GM23338 (cell line): ENCODE measurements at regions not wholly inside any gene's neighbourhood (a gene's known extent, or its start where the extent isn't known, plus 50 kb on each side); places are given as distances from the start of the nearest gene placed in this dataset.
A peak's percentile ranks its signal among the peaks of the same experiment; 100 is the strongest.

Experiments used
- ATAC-seq: fragments of 200-7000 bp; cut with Tn5 transposase; 3 replicates; pipeline ENCODE4 v1.9.1; 2020
- DNase-seq: peaks from one replicate; pipeline ENCODE4 v3.0.0-alpha.2; 2015; ENCODE audit warnings: low spot score
- H2AFZ ChIP-seq: fragments of 200-600 bp; sonication (generic); 2 replicates; pipeline ENCODE4 v1.8.0; 2016; ENCODE audit warnings: antibody characterized with exemption, mild to moderate bottlenecking, moderate library complexity
- H3F3A ChIP-seq: fragments of 200-600 bp; sonication (generic); replicated peaks from 2 replicates; pipeline ENCODE4 v1.8.0; 2017; ENCODE audit warnings: antibody characterized with exemption, mixed run types, low read depth
- H3K27ac ChIP-seq: fragments of 200-600 bp; sonication (generic); 2 replicates; pipeline ENCODE4 v1.6.1; 2016; ENCODE audit warnings: low read depth
- H3K27me3 ChIP-seq: fragments of 200-600 bp; sonication (generic); 2 replicates; pipeline ENCODE4 v1.8.0; 2016; ENCODE audit warnings: mild to moderate bottlenecking, mixed run types, moderate library complexity; ENCODE audit not compliant: insufficient read depth
- H3K36me3 ChIP-seq: fragments of 200-600 bp; sonication (generic); 2 replicates; pipeline ENCODE4 v1.8.0; 2016; ENCODE audit warnings: mild to moderate bottlenecking; ENCODE audit not compliant: insufficient read depth
- H3K4me1 ChIP-seq: fragments of 200-600 bp; sonication (generic); 2 replicates; pipeline ENCODE4 v1.8.0; 2016; ENCODE audit warnings: mild to moderate bottlenecking, moderate library complexity; ENCODE audit not compliant: insufficient read depth
- H3K4me2 ChIP-seq: fragments of 200-600 bp; sonication (generic); 2 replicates; pipeline ENCODE4 v1.7.1; 2017; ENCODE audit warnings: mixed run types
- H3K4me3 ChIP-seq: fragments of 200-600 bp; sonication (generic); 2 replicates; pipeline ENCODE4 v1.6.1; 2016; ENCODE audit warnings: mixed run types
- H3K79me2 ChIP-seq: fragments of 200-600 bp; sonication (generic); replicated peaks from 2 replicates; pipeline ENCODE4 v1.8.0; 2017; ENCODE audit warnings: mild to moderate bottlenecking; ENCODE audit not compliant: insufficient read depth
- H3K9me2 ChIP-seq: fragments of 200-600 bp; sonication (generic); 2 replicates; pipeline ENCODE4 v1.8.0; 2017; ENCODE audit not compliant: insufficient read depth
- H4K20me1 ChIP-seq: fragments of 200-600 bp; sonication (generic); replicated peaks from 2 replicates; pipeline ENCODE4 v1.8.0; 2017; ENCODE audit warnings: mild to moderate bottlenecking; ENCODE audit not compliant: insufficient read depth
- H3K27ac Mint-ChIP-seq: 2 replicates; pipeline ENCODE4 v1.8.0; 2020; ENCODE audit warnings: inconsistent platforms, mild to moderate bottlenecking, moderate library complexity, mixed read lengths
- H3K27me3 Mint-ChIP-seq: 3 replicates; pipeline ENCODE4 v1.8.0; 2022; ENCODE audit warnings: low read depth, mild to moderate bottlenecking, moderate library complexity, mixed read lengths, inconsistent platforms; ENCODE audit not compliant: insufficient read depth, poor library complexity
- H3K36me3 Mint-ChIP-seq: 3 replicates; pipeline ENCODE4 v1.8.0; 2021; ENCODE audit warnings: low read depth, mild to moderate bottlenecking, inconsistent platforms, moderate library complexity, mixed read lengths
- H3K4me1 Mint-ChIP-seq: 3 replicates; pipeline ENCODE4 v1.8.0; 2020; ENCODE audit warnings: mild to moderate bottlenecking, inconsistent platforms, mixed read lengths
- H3K4me3 Mint-ChIP-seq: 3 replicates; pipeline ENCODE4 v1.8.0; 2021; ENCODE audit warnings: moderate library complexity, mild to moderate bottlenecking, inconsistent platforms, mixed read lengths
- H3K9me3 Mint-ChIP-seq: 3 replicates; pipeline ENCODE4 v1.8.0; 2020; ENCODE audit warnings: moderate library complexity, mild to moderate bottlenecking, inconsistent platforms, mixed read lengths
- NANOG ChIP-seq: IDR thresholded peaks from 2 replicates; pipeline ENCODE4 v1.6.1; 2016; ENCODE audit warnings: antibody characterized with exemption, borderline replicate concordance
- POLR2AphosphoS5 ChIP-seq: IDR thresholded peaks from 2 replicates; pipeline ENCODE4 v1.6.1; 2016; ENCODE audit warnings: antibody characterized with exemption, low read depth
- ZNF114 ChIP-seq: fragments of 250-450 bp; sonication (Bioruptor Pico); IDR thresholded peaks from 2 replicates; pipeline ENCODE4 v1.5.0; 2020; ENCODE audit warnings: mild to moderate bottlenecking, moderate library complexity
- ZNF331 ChIP-seq: fragments of 250-450 bp; sonication (Bioruptor Pico); IDR thresholded peaks from 2 replicates; pipeline ENCODE4 v1.5.0; 2020; ENCODE audit warnings: low read depth, mild to moderate bottlenecking, moderate library complexity
- TF ChIP-seq, protein P1 (sequence below): fragments of 250-450 bp; sonication (Bioruptor Pico); IDR thresholded peaks from 2 replicates; pipeline ENCODE4 v1.5.0; 2020; ENCODE audit warnings: mild to moderate bottlenecking, moderate library complexity
- TF ChIP-seq, protein P2 (sequence below), 2 experiments: fragments of 200-600 bp in 1 of 2; sonication (generic) in 1 of 2; conservative IDR thresholded peaks; 2 replicates each; pipeline versions ENCODE4 v1.5.1 to v1.6.1; 2016 to 2017; ENCODE audit warnings: antibody characterized with exemption in 2 of 2, low read depth in 2 of 2, mild to moderate bottlenecking in 2 of 2, moderate library complexity in 1 of 2

DNA sequence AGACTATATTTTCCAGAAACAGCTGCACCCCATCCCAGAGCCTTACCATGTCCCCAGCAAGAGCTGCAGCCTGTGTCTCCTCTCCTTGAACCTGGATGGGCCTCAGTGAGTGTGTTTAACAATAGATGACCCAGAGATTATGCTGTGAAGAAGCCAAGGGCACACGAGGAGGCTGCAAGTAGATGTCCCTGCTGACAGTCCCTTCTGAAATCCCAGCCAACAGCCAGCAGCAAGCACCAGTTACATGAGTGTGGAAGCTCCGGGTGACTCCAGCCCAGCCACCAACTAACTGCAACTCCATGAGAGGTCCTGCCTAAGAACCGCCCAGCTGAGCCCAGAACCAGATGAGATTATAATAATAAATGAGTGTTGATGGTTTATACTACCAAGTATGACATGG, 191.7 kb downstream of the BCL11B start:
- Histone ChIP-seq H3K36me3 (no peaks in the 10 kb centered on the region), H3F3A (no peaks in the 10 kb centered on the region), H3K4me1 (no peaks in the 10 kb centered on the region), H2AFZ (no peak overlapping the region), H3K4me2 (no peak overlapping the region), H3K27ac (no peak overlapping the region), H3K4me3 (no peak overlapping the region), H3K27me3 (no peaks in the 10 kb centered on the region), H4K20me1 (no peaks in the 10 kb centered on the region), H3K79me2 (no peaks in the 10 kb centered on the region), H3K9me2 (peaks cover 10% of the 10 kb centered on the region)
- Mint-ChIP-seq H3K36me3 (no peaks in the 10 kb centered on the region), H3K4me1 (no peaks in the 10 kb centered on the region), H3K27me3 (peaks cover 4% of the 10 kb centered on the region), H3K9me3 (peaks cover 18% of the 10 kb centered on the region), H3K4me3 (no peak overlapping the region), H3K27ac (no peak overlapping the region)
- ATAC-seq (no peak), DNase-seq (no peak)
- TF ChIP-seq, protein P1, sequence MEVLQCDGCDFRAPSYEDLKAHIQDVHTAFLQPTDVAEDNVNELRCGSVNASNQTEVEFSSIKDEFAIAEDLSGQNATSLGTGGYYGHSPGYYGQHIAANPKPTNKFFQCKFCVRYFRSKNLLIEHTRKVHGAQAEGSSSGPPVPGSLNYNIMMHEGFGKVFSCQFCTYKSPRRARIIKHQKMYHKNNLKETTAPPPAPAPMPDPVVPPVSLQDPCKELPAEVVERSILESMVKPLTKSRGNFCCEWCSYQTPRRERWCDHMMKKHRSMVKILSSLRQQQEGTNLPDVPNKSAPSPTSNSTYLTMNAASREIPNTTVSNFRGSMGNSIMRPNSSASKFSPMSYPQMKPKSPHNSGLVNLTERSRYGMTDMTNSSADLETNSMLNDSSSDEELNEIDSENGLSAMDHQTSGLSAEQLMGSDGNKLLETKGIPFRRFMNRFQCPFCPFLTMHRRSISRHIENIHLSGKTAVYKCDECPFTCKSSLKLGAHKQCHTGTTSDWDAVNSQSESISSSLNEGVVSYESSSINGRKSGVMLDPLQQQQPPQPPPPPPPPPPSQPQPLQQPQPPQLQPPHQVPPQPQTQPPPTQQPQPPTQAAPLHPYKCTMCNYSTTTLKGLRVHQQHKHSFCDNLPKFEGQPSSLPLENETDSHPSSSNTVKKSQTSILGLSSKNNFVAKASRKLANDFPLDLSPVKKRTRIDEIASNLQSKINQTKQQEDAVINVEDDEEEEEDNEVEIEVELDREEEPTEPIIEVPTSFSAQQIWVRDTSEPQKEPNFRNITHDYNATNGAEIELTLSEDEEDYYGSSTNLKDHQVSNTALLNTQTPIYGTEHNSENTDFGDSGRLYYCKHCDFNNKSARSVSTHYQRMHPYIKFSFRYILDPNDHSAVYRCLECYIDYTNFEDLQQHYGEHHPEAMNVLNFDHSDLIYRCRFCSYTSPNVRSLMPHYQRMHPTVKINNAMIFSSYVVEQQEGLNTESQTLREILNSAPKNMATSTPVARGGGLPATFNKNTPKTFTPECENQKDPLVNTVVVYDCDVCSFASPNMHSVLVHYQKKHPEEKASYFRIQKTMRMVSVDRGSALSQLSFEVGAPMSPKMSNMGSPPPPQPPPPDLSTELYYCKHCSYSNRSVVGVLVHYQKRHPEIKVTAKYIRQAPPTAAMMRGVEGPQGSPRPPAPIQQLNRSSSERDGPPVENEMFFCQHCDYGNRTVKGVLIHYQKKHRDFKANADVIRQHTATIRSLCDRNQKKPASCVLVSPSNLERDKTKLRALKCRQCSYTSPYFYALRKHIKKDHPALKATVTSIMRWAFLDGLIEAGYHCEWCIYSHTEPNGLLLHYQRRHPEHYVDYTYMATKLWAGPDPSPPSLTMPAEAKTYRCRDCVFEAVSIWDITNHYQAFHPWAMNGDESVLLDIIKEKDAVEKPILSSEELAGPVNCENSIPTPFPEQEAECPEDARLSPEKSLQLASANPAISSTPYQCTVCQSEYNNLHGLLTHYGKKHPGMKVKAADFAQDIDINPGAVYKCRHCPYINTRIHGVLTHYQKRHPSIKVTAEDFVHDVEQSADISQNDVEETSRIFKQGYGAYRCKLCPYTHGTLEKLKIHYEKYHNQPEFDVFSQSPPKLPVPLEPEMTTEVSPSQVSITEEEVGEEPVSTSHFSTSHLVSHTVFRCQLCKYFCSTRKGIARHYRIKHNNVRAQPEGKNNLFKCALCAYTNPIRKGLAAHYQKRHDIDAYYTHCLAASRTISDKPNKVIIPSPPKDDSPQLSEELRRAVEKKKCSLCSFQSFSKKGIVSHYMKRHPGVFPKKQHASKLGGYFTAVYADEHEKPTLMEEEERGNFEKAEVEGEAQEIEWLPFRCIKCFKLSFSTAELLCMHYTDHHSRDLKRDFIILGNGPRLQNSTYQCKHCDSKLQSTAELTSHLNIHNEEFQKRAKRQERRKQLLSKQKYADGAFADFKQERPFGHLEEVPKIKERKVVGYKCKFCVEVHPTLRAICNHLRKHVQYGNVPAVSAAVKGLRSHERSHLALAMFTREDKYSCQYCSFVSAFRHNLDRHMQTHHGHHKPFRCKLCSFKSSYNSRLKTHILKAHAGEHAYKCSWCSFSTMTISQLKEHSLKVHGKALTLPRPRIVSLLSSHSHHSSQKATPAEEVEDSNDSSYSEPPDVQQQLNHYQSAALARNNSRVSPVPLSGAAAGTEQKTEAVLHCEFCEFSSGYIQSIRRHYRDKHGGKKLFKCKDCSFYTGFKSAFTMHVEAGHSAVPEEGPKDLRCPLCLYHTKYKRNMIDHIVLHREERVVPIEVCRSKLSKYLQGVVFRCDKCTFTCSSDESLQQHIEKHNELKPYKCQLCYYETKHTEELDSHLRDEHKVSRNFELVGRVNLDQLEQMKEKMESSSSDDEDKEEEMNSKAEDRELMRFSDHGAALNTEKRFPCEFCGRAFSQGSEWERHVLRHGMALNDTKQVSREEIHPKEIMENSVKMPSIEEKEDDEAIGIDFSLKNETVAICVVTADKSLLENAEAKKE (CRISPR knock-in tag), result no peak
- peak; percentile 61; the same call in 1 of the 2 replicates for TF ChIP-seq ZNF331 (CRISPR knock-in tag)
- TF ChIP-seq ZNF114 (CRISPR knock-in tag), result no peak

DNA sequence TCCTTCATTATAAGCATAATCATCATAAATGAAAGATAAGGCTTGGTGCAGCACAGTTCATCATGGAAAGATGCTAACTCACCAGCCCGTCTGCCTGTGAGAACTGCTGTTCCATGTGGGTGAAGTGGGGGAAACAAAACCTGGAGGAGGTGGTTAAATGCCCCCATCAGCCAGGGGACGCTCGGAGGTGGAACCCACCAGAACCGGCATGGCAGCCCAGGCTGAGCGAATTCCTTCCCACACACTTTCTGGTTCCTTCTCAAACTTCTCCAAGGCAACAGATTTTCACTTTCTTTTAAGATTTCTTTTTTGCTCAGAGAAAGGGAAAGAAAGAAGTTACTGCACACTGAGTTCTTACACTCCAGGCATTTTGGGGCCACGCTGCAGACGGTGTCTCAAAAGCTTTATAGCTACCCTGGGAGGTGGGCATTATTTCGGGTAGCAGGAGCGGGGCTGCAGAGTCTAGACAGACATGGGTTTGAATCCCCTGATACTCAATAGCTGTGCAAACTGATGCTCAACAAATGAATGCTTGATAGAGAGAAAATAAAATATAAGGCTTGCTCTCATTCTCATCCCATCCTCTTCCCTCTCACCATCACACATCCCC, 190.7 kb downstream of the BCL11B start:
- Histone ChIP-seq H3K4me2 (no peak overlapping the region), H3F3A (no peaks in the 10 kb centered on the region), H2AFZ (no peak overlapping the region), H3K4me1 (no peaks in the 10 kb centered on the region), H4K20me1 (no peaks in the 10 kb centered on the region), H3K27ac (no peak overlapping the region), H3K4me3 (no peak overlapping the region), H3K79me2 (no peaks in the 10 kb centered on the region), H3K27me3 (no peaks in the 10 kb centered on the region), H3K9me2 (peaks cover 10% of the 10 kb centered on the region), H3K36me3 (no peaks in the 10 kb centered on the region)
- no peak overlapping the region for H3K27ac Mint-ChIP-seq
- H3K9me3 Mint-ChIP-seq, result peaks cover 18% of the 10 kb centered on the region
- DNase-seq (no peak), ATAC-seq (no peak)
- no peaks in the 10 kb centered on the region for H3K4me1 Mint-ChIP-seq
- H3K4me3 Mint-ChIP-seq, result no peak overlapping the region
- no peaks in the 10 kb centered on the region for H3K36me3 Mint-ChIP-seq
- peaks cover 4% of the 10 kb centered on the region for H3K27me3 Mint-ChIP-seq
- TF ChIP-seq POLR2AphosphoS5, result no peak
- TF ChIP-seq, protein P2, sequence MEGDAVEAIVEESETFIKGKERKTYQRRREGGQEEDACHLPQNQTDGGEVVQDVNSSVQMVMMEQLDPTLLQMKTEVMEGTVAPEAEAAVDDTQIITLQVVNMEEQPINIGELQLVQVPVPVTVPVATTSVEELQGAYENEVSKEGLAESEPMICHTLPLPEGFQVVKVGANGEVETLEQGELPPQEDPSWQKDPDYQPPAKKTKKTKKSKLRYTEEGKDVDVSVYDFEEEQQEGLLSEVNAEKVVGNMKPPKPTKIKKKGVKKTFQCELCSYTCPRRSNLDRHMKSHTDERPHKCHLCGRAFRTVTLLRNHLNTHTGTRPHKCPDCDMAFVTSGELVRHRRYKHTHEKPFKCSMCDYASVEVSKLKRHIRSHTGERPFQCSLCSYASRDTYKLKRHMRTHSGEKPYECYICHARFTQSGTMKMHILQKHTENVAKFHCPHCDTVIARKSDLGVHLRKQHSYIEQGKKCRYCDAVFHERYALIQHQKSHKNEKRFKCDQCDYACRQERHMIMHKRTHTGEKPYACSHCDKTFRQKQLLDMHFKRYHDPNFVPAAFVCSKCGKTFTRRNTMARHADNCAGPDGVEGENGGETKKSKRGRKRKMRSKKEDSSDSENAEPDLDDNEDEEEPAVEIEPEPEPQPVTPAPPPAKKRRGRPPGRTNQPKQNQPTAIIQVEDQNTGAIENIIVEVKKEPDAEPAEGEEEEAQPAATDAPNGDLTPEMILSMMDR (conservative IDR thresholded peaks at IDR 0.05; ENCODE audit: low read depth in 2 of 2), result no peak
- no peak for TF ChIP-seq NANOG
